ENCODE measurements at regions not wholly inside any gene's neighbourhood (a gene's known extent, or its start where the extent isn't known, plus 50 kb on each side); places are given as distances from the start of the nearest gene placed in this dataset.

- DNase-seq (ENCODE audit: low read depth, low spot score) = no peak
- CTCF ChIA-PET = no interaction called here
- no peaks in the 10 kb centered on the region for H4K20me1 ChIP-seq (replicated peaks; ENCODE audit: control insufficient read depth, extremely low read depth, insufficient read depth, low read length)
- BruUV-seq (replicated peaks) = no TSS peak
- H3K36me3 ChIP-seq (ENCODE audit: control insufficient read depth in 2 of 2, extremely low read depth in 1 of 2, insufficient read depth in 2 of 2, low read length in 2 of 2) = no peaks in the 10 kb centered on the region
- H2AFZ ChIP-seq (ENCODE audit: low read depth, low read length) = no peak overlapping the region
- H3K79me2 ChIP-seq (ENCODE audit: control insufficient read depth, insufficient read depth, low read length) = no peaks in the 10 kb centered on the region
- no peaks in the 10 kb centered on the region for H3K27me3 ChIP-seq (ENCODE audit: control insufficient read depth in 2 of 2, insufficient read depth in 2 of 2, low read length in 2 of 2)
- no peak for FAIRE-seq
- POLR2A ChIA-PET = no interaction called here
- no peak overlapping the region for H3K4me2 ChIP-seq (ENCODE audit: insufficient read depth, low read length)
- no peaks in the 10 kb centered on the region for H3K9me1 ChIP-seq (replicated peaks; ENCODE audit: control insufficient read depth, extremely low read depth, insufficient read depth, low read length)
- H3K9me3 ChIP-seq (replicated peaks; ENCODE audit: control insufficient read depth, insufficient read depth, low read length) = peaks cover 3% of the 10 kb centered on the region
- H3K27ac ChIP-seq (ENCODE audit: insufficient read depth, low read depth, low read length) = no peak overlapping the region
- no peak overlapping the region for H3K9ac ChIP-seq (replicated peaks; ENCODE audit: extremely low read depth, insufficient read depth, low read length)
- intact Hi-C loops (cut with micrococcal nuclease) (no loop called here), dilution Hi-C loops (cut with MboI; ENCODE audit: extremely low pct_ligation_motif_present, low sequenced_read_pairs) (no loop called here)
- no peak overlapping the region for H3K4me3 ChIP-seq (replicated peaks in 1 of 3; ENCODE audit: insufficient read depth in 1 of 3, low read depth in 1 of 3, low read length in 3 of 3)
- H3K4me1 ChIP-seq (ENCODE audit: control insufficient read depth, extremely low read depth, insufficient read depth, low read length) = no peaks in the 10 kb centered on the region
- TF ChIP-seq FOS (IDR thresholded peaks at IDR 0.05; ENCODE audit: borderline replicate concordance, insufficient read depth, low read length) (no peak), POLR2A (IDR thresholded peaks at IDR 0.05; ENCODE audit: low read depth, low read length) (no peak), EZH2 (IDR thresholded peaks at IDR 0.05; ENCODE audit: borderline replicate concordance, low read depth, low read length, severe bottlenecking) (no peak), MYC (IDR thresholded peaks at IDR 0.05; ENCODE audit: low read depth, low read length) (no peak), JUN (IDR thresholded peaks at IDR 0.05; ENCODE audit: borderline replicate concordance, insufficient read depth, insufficient read length, low read depth) (no peak), GATA2 (IDR thresholded peaks at IDR 0.05; ENCODE audit: insufficient read depth, insufficient read length, low read depth, low read length) (no peak), POLR2AphosphoS5 (IDR thresholded peaks at IDR 0.05; ENCODE audit: insufficient read depth, low read depth, low read length) (no peak), CTCF (IDR thresholded peaks at IDR 0.05; ENCODE audit: extremely low read depth in 1 of 2, insufficient read depth in 1 of 2, low read depth in 1 of 2, low read length in 2 of 2) (no peak)
- TF ChIP-seq, protein P1, sequence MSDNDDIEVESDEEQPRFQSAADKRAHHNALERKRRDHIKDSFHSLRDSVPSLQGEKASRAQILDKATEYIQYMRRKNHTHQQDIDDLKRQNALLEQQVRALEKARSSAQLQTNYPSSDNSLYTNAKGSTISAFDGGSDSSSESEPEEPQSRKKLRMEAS (IDR thresholded peaks at IDR 0.05; ENCODE audit: insufficient read depth, insufficient read length) = no peak
These were observed 92.5 kb upstream of the LRATD1 start for GRCh38 chr2:14540015-14540414.

All from endothelial cell of umbilical vein (primary cell).